Neural progenitor cell (in vitro differentiated cells): ENCODE measurements at regions not wholly inside any gene's neighbourhood (a gene's known extent, or its start where the extent isn't known, plus 50 kb on each side); places are given as distances from the start of the nearest gene placed in this dataset.

ENCODE experiments used
- DNase-seq: peaks from one replicate; pipeline ENCODE4 v3.0.0-alpha.2; 2016; ENCODE audit warnings: low spot score
- H2AFZ ChIP-seq: fragments of 200-600 bp; sonication (generic); replicated peaks from 2 replicates; pipeline ENCODE4 v1.6.1; 2016; ENCODE audit warnings: antibody characterized with exemption
- H3F3A ChIP-seq: fragments of 200-600 bp; sonication (generic); 2 replicates; pipeline ENCODE4 v1.6.1; 2016; ENCODE audit warnings: antibody characterized with exemption, low read depth
- H3K27ac ChIP-seq: fragments of 200-600 bp; sonication (generic); 2 replicates; pipeline ENCODE4 v1.5.1; 2016; ENCODE audit warnings: mild to moderate bottlenecking
- H3K27me3 ChIP-seq: fragments of 200-600 bp; sonication (generic); 2 replicates; pipeline ENCODE4 v1.6.1; 2016; ENCODE audit warnings: mild to moderate bottlenecking, moderate library complexity
- H3K36me3 ChIP-seq: fragments of 200-600 bp; sonication (generic); 2 replicates; pipeline ENCODE4 v1.5.1; 2016
- H3K4me1 ChIP-seq: fragments of 200-600 bp; sonication (generic); 2 replicates; pipeline ENCODE4 v1.6.1; 2016; ENCODE audit warnings: mixed run types
- H3K4me2 ChIP-seq: fragments of 200-600 bp; sonication (generic); 2 replicates; pipeline ENCODE4 v1.6.1; 2016
- H3K4me3 ChIP-seq: fragments of 200-600 bp; sonication (generic); 2 replicates; pipeline ENCODE4 v1.5.1; 2016
- H3K79me2 ChIP-seq: fragments of 200-600 bp; sonication (generic); 2 replicates; pipeline ENCODE4 v1.6.1; 2016; ENCODE audit warnings: low read depth
- H3K9ac ChIP-seq: fragments of 200-600 bp; sonication (generic); 2 replicates; pipeline ENCODE4 v1.6.1; 2016
- H3K9me3 ChIP-seq: fragments of 200-600 bp; sonication (generic); 2 replicates; pipeline ENCODE4 v1.5.1; 2016; ENCODE audit warnings: low read depth
- H4K20me1 ChIP-seq: fragments of 200-600 bp; sonication (generic); 2 replicates; pipeline ENCODE4 v1.6.1; 2016; ENCODE audit warnings: low read depth
- H3K27ac Mint-ChIP-seq: 3 replicates; pipeline ENCODE4 v1.8.0; 2021; ENCODE audit warnings: mixed read lengths
- H3K27me3 Mint-ChIP-seq: 2 replicates; pipeline ENCODE4 v1.8.0; 2022; ENCODE audit warnings: low read depth, mild to moderate bottlenecking, inconsistent platforms, moderate library complexity, mixed read lengths; ENCODE audit not compliant: insufficient read depth
- H3K36me3 Mint-ChIP-seq: 3 replicates; pipeline ENCODE4 v1.8.0; 2021; ENCODE audit warnings: mixed read lengths
- H3K4me1 Mint-ChIP-seq: 3 replicates; pipeline ENCODE4 v1.8.0; 2021; ENCODE audit warnings: mixed read lengths
- H3K4me3 Mint-ChIP-seq: 3 replicates; pipeline ENCODE4 v1.8.0; 2021; ENCODE audit warnings: mild to moderate bottlenecking, moderate library complexity, mixed read lengths
- H3K9me3 Mint-ChIP-seq: 3 replicates; pipeline ENCODE4 v1.8.0; 2020; ENCODE audit warnings: mixed read lengths
- CTCF ChIP-seq: fragments of 200-600 bp; sonication (generic); IDR thresholded peaks from 2 replicates; pipeline ENCODE4 v1.5.1; 2017; ENCODE audit warnings: antibody characterized with exemption, mild to moderate bottlenecking
- EZH2 ChIP-seq: fragments of 200-600 bp; sonication (generic); IDR thresholded peaks from 2 replicates; pipeline ENCODE4 v1.6.1; 2017; ENCODE audit warnings: antibody characterized with exemption, mild to moderate bottlenecking, moderate library complexity
- EZH2phosphoT487 ChIP-seq: fragments of 200-600 bp; sonication (generic); IDR thresholded peaks from 2 replicates; pipeline ENCODE4 v1.6.1; 2017; ENCODE audit warnings: antibody characterized with exemption

GRCh38 chr6:90719321-90720195 is 132.7 kb upstream of the MAP3K7 start:
- no peak for TF ChIP-seq CTCF
- no peak for TF ChIP-seq EZH2
- no peak for TF ChIP-seq EZH2phosphoT487
- Mint-ChIP-seq H3K4me1 (no peaks in the 10 kb centered on the region), H3K27me3 (no peaks in the 10 kb centered on the region), H3K27ac (no peak overlapping the region), H3K9me3 (no peaks in the 10 kb centered on the region), H3K36me3 (no peaks in the 10 kb centered on the region), H3K4me3 (no peak overlapping the region)
- Histone ChIP-seq H3K4me2 (no peak overlapping the region), H3K9ac (no peak overlapping the region), H3K4me3 (no peak overlapping the region), H3K9me3 (no peaks in the 10 kb centered on the region), H3K36me3 (no peaks in the 10 kb centered on the region), H3K27ac (no peak overlapping the region), H3K27me3 (no peaks in the 10 kb centered on the region), H3F3A (no peaks in the 10 kb centered on the region), H3K4me1 (no peaks in the 10 kb centered on the region), H3K79me2 (no peaks in the 10 kb centered on the region), H4K20me1 (no peaks in the 10 kb centered on the region), H2AFZ (no peak overlapping the region)
- DNase-seq, result no peak

- no peak for TF ChIP-seq EZH2phosphoT487
- Histone ChIP-seq H3K79me2 (no peaks in the 10 kb centered on the region), H3K4me1 (no peaks in the 10 kb centered on the region), H3K9me3 (no peaks in the 10 kb centered on the region), H3F3A (no peaks in the 10 kb centered on the region), H3K4me2 (no peak overlapping the region), H3K36me3 (no peaks in the 10 kb centered on the region), H3K27ac (no peak overlapping the region), H4K20me1 (no peaks in the 10 kb centered on the region), H3K27me3 (no peaks in the 10 kb centered on the region), H3K4me3 (no peak overlapping the region), H2AFZ (no peak overlapping the region), H3K9ac (no peak overlapping the region)
- H3K36me3 Mint-ChIP-seq, result no peaks in the 10 kb centered on the region
- H3K27ac Mint-ChIP-seq, result no peak overlapping the region
- no peaks in the 10 kb centered on the region for H3K27me3 Mint-ChIP-seq
- H3K4me3 Mint-ChIP-seq, result no peak overlapping the region
- no peak for DNase-seq
- H3K9me3 Mint-ChIP-seq, result no peaks in the 10 kb centered on the region
- H3K4me1 Mint-ChIP-seq, result no peaks in the 10 kb centered on the region
Measured at GRCh38 chr6:90716376-90716775, 129.5 kb upstream of the MAP3K7 start.

DNA sequence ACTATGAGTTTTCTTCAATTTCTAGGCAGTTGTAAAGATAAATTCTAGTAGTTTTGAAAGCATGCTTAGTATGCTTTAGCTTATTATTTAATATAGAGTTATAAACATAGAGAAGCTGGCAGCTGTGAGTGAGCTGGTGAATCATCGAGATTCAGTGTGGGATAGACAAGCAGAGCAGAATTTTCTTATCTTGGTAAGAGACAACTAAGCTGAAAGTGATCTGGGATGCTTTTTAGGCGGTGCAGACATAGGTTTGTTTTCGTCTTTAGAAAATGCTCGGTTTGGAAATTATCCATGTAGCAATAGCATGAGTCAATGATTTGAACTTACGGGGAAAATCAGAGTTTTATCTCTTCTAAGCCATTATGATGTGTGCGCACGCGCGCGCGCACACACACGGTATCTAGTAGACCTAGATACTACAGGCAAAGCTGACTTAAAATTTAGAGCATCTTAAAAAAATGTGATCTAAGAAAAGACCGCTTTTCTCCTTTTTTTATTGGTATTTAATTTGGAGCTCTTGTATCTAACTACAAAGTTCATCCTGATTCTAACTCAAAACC is 128.3 kb upstream of the MAP3K7 start:
- H3K79me2 ChIP-seq, result no peaks in the 10 kb centered on the region
- H4K20me1 ChIP-seq, result no peaks in the 10 kb centered on the region
- Mint-ChIP-seq H3K9me3 (no peaks in the 10 kb centered on the region), H3K27me3 (no peaks in the 10 kb centered on the region), H3K4me1 (no peaks in the 10 kb centered on the region), H3K4me3 (no peak overlapping the region), H3K36me3 (no peaks in the 10 kb centered on the region), H3K27ac (no peak overlapping the region)
- no peak overlapping the region for H3K9ac ChIP-seq
- H3K9me3 ChIP-seq, result no peaks in the 10 kb centered on the region
- H3K4me3 ChIP-seq, result no peak overlapping the region
- H3K36me3 ChIP-seq, result no peaks in the 10 kb centered on the region
- no peak overlapping the region for H3K27ac ChIP-seq
- no peaks in the 10 kb centered on the region for H3K4me1 ChIP-seq
- no peak for DNase-seq
- H3K4me2 ChIP-seq, result no peak overlapping the region
- H2AFZ ChIP-seq, result no peak overlapping the region
- TF ChIP-seq EZH2phosphoT487 (no peak), EZH2 (no peak), CTCF (no peak)
- H3F3A ChIP-seq, result no peaks in the 10 kb centered on the region
- no peaks in the 10 kb centered on the region for H3K27me3 ChIP-seq

DNA sequence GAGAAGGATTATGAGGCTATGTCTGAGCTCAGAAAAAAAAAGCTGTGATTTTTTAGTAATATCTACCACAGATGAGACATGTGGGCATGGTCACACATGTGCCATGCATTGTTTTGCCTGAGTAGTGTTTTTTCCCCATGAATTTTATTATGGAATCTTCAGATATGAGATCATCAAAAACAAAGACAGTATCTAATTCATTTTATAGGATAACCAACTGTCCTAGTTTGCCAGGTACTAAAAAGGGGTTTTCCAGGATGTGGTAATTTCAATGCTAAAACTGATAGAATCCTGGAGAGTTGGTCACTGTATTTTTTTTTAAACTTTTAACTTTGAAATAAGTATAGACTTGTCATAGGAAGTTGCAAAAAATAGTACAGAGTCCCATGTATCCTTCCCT is 127.4 kb upstream of the MAP3K7 start:
- DNase-seq, result no peak
- TF ChIP-seq EZH2, result no peak
- TF ChIP-seq EZH2phosphoT487, result no peak
- Histone ChIP-seq H3K9ac (no peak overlapping the region), H3K9me3 (no peaks in the 10 kb centered on the region), H3K79me2 (no peaks in the 10 kb centered on the region), H3K27me3 (no peaks in the 10 kb centered on the region), H3K4me3 (no peak overlapping the region), H2AFZ (no peak overlapping the region), H3K27ac (no peak overlapping the region), H3K4me1 (no peaks in the 10 kb centered on the region), H4K20me1 (no peaks in the 10 kb centered on the region), H3F3A (no peaks in the 10 kb centered on the region), H3K4me2 (no peak overlapping the region), H3K36me3 (no peaks in the 10 kb centered on the region)
- Mint-ChIP-seq H3K27me3 (no peaks in the 10 kb centered on the region), H3K4me1 (peaks cover 4% of the 10 kb centered on the region), H3K4me3 (no peak overlapping the region), H3K27ac (no peak overlapping the region), H3K9me3 (no peaks in the 10 kb centered on the region), H3K36me3 (no peaks in the 10 kb centered on the region)
